T-helper 1 cell treated with Interleukin-12 subunit alpha and Interleukin-12 subunit beta and Interleukin-4 antibody, amounts not matched to agents 30 μg/mL and 1 μg/mL, for 36 hours (primary cell): ENCODE measurements at regions not wholly inside any gene's neighbourhood (a gene's known extent, or its start where the extent isn't known, plus 50 kb on each side); places are given as distances from the start of the nearest gene placed in this dataset.

Experiments used
- H3K27ac Mint-ChIP-seq: one replicate; pipeline ENCODE4 v1.8.0; 2021; ENCODE audit warnings: mild to moderate bottlenecking, mixed read lengths
- H3K27me3 Mint-ChIP-seq: one replicate; pipeline ENCODE4 v1.8.0; 2021; ENCODE audit warnings: low read depth, mixed read lengths
- H3K36me3 Mint-ChIP-seq: one replicate; pipeline ENCODE4 v1.8.0; 2021; ENCODE audit warnings: low read depth, mixed read lengths
- H3K4me1 Mint-ChIP-seq: one replicate; pipeline ENCODE4 v1.8.0; 2021; ENCODE audit warnings: low read depth, mixed read lengths
- H3K4me3 Mint-ChIP-seq: one replicate; pipeline ENCODE4 v1.8.0; 2021; ENCODE audit warnings: mild to moderate bottlenecking, moderate library complexity, mixed read lengths
- H3K9me3 Mint-ChIP-seq: one replicate; pipeline ENCODE4 v1.8.0; 2021; ENCODE audit warnings: mixed read lengths

DNA sequence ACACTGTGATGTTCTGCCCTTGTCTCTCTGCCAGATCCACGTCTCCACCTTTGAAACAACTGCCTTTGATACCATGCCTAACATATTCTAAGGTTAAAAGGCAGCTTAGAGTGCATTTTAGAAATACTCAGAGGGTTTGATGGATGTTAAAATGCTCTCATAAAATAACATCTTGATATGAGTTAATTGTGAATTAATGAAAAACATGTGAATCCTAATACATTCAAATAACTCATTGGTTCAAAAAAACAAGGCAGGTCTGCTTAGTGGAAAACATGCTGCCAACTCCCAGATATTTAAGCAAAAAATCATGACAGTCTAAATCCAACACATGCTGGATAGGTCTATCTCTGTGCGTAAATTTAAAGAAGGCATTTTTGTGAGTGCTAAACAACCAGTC, 291.8 kb downstream of the AHR start:
- H3K4me3 Mint-ChIP-seq, result no peak overlapping the region
- H3K9me3 Mint-ChIP-seq, result no peaks in the 10 kb centered on the region
- H3K27ac Mint-ChIP-seq, result no peak overlapping the region
- no peaks in the 10 kb centered on the region for H3K4me1 Mint-ChIP-seq
- H3K27me3 Mint-ChIP-seq, result no peaks in the 10 kb centered on the region
- no peaks in the 10 kb centered on the region for H3K36me3 Mint-ChIP-seq

DNA sequence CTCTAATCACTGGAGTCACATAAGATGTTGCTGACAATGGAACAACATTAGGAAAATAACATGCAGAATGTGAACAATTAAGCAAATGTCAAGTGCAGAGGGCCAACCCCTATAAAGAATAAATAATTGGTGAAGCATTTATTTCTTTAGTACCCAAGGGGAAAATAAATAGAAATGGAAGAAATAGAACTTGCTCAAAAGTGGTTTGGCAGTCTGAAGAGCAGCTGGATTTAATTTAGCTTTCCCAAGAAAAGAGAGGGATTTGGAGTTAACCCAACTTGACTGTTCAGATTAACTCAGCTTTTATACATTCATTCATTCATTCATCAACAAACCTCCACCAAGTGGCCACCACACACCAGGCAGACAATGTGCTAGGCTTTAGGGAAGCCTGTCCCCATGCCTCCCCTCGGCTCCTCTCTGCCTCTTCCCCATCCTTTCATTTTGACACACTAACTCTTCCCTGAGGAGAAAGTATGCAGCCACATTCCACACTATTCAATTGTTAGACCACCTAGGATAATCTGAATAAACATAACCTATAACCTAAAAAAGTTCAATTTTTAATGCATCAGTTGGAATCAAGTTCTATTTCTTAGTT, 295.5 kb downstream of the AHR start:
- H3K36me3 Mint-ChIP-seq, result no peaks in the 10 kb centered on the region
- no peak overlapping the region for H3K4me3 Mint-ChIP-seq
- peaks cover 5% of the 10 kb centered on the region for H3K27me3 Mint-ChIP-seq
- H3K4me1 Mint-ChIP-seq, result no peaks in the 10 kb centered on the region
- H3K9me3 Mint-ChIP-seq, result no peaks in the 10 kb centered on the region
- H3K27ac Mint-ChIP-seq, result no peak overlapping the region

DNA sequence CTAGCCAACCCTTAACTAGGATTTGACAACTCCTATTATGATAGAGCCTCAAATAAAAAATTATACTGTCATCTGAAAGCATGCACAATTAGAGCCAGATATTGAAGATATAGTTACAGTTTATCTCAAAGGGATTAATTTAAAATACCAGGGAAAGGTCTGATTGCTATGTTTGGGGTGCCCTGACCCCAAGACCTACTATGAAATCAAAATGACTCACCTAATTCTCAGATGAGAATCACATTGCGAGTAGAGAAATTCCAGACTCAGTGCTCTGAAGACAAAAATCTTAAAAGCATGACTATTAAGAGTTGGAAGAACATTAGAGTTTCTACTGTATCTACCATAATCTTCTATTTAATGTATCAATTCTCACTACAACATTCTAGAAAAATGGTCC, 297.1 kb downstream of the AHR start:
- Mint-ChIP-seq H3K27me3 (peaks cover 5% of the 10 kb centered on the region), H3K36me3 (no peaks in the 10 kb centered on the region), H3K27ac (no peak overlapping the region), H3K9me3 (no peaks in the 10 kb centered on the region), H3K4me1 (no peaks in the 10 kb centered on the region), H3K4me3 (no peak overlapping the region)

DNA sequence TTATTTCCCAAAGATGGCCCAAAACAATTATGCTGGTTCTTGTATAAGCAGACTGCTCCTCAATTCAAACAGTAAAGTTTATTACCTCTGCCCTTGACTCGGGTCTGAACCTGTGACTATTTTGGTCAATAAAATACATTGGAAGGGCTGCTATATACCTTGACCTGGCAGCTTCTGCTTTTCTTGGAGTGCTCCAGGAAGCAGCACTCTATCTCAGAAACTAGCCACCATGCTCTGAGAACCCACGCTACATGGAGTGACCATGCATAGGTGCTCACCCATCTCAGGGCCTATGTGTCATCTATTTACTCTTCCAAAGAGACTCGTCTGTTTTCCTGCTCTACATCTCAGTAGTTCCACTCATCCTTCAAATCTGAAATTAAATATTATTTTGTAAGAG, 299.9 kb downstream of the AHR start:
- H3K36me3 Mint-ChIP-seq, result no peaks in the 10 kb centered on the region
- H3K9me3 Mint-ChIP-seq, result no peaks in the 10 kb centered on the region
- peaks cover 5% of the 10 kb centered on the region for H3K27me3 Mint-ChIP-seq
- H3K4me1 Mint-ChIP-seq, result no peaks in the 10 kb centered on the region
- H3K27ac Mint-ChIP-seq, result no peak overlapping the region
- H3K4me3 Mint-ChIP-seq, result no peak overlapping the region

DNA sequence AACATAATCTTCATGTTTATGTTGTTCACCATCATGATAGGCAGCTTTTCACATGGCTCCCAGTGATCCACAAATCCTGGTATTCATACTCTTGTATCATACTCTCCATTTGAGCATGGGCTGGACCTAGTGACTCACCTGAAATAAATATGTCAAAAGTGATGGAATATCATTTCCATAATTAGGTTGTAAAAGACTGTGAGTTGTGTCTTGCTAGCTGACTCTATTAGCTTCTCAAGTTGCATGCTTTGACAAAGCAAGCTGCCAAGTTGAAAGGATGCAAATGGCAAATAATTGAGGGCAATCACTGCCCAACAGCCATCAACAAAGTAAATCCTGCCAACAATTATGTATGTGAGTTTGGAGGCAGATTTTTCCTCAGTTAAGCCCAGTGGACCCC, 300.4 kb downstream of the AHR start:
- Mint-ChIP-seq H3K36me3 (no peaks in the 10 kb centered on the region), H3K27ac (no peak overlapping the region), H3K27me3 (peaks cover 5% of the 10 kb centered on the region), H3K4me3 (no peak overlapping the region), H3K4me1 (no peaks in the 10 kb centered on the region), H3K9me3 (no peaks in the 10 kb centered on the region)

DNA sequence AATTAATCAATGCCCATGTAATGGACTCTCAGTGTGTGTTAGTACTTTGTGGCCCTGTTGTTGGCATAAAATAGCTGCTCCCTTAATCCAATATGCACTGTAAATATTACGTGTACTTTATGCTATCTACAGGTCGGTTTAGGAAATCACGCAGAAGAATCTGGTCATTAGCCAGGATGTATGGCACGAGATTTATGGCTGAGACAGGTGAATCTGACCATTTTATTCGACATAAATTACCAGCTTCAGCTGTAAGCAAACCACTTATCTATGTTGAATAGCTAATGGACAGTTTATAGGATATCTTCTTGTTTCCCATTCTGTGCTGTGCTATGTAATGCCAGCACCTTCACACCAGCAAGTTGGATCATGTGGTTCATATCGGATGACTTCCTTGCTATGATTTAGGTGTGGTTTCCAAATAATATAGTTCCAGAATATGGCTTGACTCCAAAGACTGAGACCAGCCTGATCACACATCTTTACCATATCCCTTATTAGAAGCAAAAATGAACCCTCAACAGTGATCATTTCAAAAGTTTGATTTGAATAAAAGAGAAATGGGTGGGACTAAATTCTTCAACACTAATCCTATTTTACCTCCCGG, 301.4 kb downstream of the AHR start:
- H3K4me1 Mint-ChIP-seq, result no peaks in the 10 kb centered on the region
- H3K4me3 Mint-ChIP-seq, result no peak overlapping the region
- H3K27ac Mint-ChIP-seq, result no peak overlapping the region
- no peaks in the 10 kb centered on the region for H3K36me3 Mint-ChIP-seq
- peaks cover 3% of the 10 kb centered on the region for H3K9me3 Mint-ChIP-seq
- H3K27me3 Mint-ChIP-seq, result peaks cover 5% of the 10 kb centered on the region

DNA sequence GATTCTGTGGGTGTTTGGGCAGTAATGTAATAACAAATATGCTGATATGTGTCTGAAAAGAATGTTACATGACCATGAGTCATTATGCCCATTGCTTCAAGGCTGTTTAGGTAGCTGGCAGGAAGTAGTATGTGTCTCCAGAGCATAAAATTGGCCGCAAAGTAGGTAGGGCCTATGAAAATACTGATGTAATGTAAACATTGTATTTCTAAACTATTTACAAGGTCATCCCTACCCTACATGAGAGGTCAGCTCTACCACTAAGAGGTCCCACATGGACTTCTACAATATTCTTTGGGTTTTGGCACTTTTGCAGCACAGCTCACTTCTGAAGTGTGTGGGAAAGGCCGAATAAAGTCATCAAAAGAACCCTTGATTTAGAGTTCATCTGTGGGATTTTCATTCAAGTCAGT, 301.9 kb downstream of the AHR start:
- H3K4me1 Mint-ChIP-seq, result no peaks in the 10 kb centered on the region
- no peaks in the 10 kb centered on the region for H3K36me3 Mint-ChIP-seq
- H3K27ac Mint-ChIP-seq, result no peak overlapping the region
- no peak overlapping the region for H3K4me3 Mint-ChIP-seq
- peaks cover 9% of the 10 kb centered on the region for H3K9me3 Mint-ChIP-seq
- H3K27me3 Mint-ChIP-seq, result peaks cover 5% of the 10 kb centered on the region

DNA sequence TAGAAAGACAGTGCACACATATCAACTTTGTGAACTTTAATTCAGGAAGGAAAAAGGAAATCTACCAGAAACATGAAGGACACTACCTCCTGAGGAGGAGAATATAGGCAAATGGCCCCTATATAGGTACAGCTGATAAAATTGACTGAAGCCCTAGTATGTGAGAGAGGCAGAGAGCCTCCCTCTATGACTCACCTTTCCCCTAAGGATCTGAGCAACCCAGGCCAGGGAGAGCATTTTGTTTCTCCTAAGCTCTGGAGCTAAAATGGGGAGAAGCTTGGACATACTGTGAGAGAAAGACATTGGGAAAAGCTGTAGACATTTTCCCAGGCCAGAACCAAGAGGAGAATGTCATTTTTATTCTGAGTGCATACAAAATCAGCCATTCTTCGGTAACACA, 303.5 kb downstream of the AHR start:
- Mint-ChIP-seq H3K27ac (no peak overlapping the region), H3K9me3 (peaks cover 11% of the 10 kb centered on the region), H3K36me3 (no peaks in the 10 kb centered on the region), H3K4me3 (no peak overlapping the region), H3K4me1 (no peaks in the 10 kb centered on the region), H3K27me3 (no peaks in the 10 kb centered on the region)

DNA sequence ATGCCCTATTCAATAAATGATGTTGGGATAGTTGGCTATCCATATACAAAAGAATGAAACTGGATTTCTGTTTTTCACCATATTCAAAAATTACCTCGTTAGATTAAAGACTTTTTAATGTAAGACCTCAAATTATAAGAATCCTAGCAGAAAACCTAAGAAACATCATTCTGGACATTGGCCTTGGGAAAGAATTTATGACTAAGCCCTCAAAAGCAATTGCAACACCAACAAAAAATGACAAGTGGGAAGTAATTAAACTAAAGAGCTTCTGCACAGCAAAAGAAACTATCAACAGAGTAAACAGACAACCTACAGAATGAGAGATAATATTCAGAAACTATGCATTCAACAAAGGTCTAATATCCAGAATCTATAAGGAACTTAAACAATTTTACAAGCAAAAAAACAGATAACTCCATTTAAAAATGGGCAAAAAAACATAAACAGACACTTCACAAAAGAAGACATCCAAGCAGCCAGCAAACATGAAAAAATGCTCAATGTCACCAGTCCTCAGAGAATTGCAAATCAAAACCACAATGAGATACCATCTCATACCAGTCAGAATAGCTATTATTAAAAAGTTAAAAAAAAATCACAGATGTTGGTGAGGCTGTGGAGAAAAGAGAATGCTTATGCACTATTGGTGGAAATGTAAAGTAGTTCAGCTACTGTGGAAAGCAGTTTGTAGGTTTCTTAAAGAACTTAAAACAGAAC, 309.8 kb downstream of the AHR start:
- Mint-ChIP-seq H3K27ac (no peak overlapping the region), H3K4me3 (no peak overlapping the region)

DNA sequence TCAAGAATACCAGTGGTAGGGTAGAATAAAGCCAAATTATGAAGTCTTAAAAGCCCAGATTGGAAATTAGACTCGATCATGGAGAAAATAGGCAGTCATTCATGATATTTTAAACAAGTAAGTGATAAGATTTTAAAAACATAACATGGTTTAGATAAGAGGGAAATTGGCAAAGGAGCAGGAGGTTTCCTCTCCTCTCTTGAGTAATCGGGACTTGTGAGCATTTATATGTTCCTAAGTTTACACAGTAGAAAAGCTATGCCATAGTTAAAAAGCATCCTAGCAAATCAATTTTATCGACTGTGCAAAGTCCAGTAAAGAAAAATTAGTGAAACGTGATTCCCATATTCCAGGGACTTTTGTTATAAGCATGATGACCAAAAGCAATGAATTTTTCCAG, 313.2 kb downstream of the AHR start:
- Mint-ChIP-seq H3K27me3 (no peaks in the 10 kb centered on the region), H3K4me3 (no peak overlapping the region), H3K4me1 (no peaks in the 10 kb centered on the region)

More for the DNA sequence above, 309.8 kb downstream of the AHR start:
- Mint-ChIP-seq H3K9me3 (peaks cover 11% of the 10 kb centered on the region), H3K36me3 (no peaks in the 10 kb centered on the region), H3K4me1 (no peaks in the 10 kb centered on the region), H3K27me3 (no peaks in the 10 kb centered on the region)

DNA sequence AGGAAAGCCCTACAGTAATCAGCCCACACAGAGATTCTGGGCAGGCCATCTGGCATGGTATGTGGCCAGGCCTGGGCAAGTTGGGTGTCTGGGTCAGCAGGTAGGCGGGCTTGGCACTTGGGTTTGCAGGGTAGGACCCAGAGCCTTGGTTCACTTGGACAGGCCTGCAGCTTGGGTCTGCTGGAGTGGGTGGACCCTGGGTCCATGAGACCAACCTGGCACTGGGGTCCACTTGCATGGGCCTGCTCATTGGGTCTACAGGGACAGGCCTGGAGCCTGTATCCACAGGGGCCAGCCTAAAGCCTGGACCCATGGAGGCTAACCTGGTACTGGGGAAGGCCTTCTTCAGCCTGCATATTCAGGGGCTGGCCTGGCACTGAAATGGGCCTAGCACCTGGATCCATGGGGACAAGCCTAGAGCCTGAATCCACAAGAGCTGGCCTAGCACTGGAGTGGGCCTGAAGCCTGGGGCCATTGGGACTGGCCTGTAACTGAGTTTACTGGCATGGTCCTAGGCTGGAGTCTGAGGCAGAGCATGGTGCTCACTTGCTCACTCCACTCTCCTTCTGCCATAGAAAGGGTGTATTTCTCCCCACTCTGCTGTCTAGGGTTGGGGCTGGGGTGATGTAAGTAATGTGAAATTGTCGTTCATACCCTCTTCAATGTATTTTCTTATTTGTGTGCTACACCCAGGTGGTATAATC, 315.0 kb downstream of the AHR start:
- Mint-ChIP-seq H3K27me3 (no peaks in the 10 kb centered on the region), H3K9me3 (no peaks in the 10 kb centered on the region), H3K4me1 (no peaks in the 10 kb centered on the region), H3K36me3 (no peaks in the 10 kb centered on the region), H3K4me3 (no peak overlapping the region), H3K27ac (no peak overlapping the region)

More for the DNA sequence above, 313.2 kb downstream of the AHR start:
- H3K27ac Mint-ChIP-seq, result no peak overlapping the region
- H3K9me3 Mint-ChIP-seq, result no peaks in the 10 kb centered on the region
- H3K36me3 Mint-ChIP-seq, result no peaks in the 10 kb centered on the region

DNA sequence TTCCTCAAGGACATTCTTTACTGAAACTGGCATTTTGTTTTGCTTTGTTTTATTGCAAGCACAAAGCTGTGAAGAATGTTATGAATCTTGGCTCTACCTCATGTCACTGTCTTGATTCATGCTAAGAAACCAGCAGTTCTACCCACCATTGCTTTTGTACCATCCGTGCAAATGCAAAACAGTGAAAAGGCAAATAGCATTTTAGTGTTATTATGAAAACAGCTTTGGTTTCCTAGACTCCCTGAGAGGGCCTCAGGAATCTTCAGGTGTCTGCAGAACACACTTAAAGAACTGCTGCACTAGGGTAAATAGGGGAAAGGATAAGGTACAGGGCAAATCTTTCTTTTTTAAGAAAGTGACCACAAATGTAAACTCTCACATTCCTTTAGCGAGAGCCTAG, 318.9 kb downstream of the AHR start:
- Mint-ChIP-seq H3K4me1 (no peaks in the 10 kb centered on the region), H3K27me3 (no peaks in the 10 kb centered on the region), H3K9me3 (no peaks in the 10 kb centered on the region), H3K36me3 (no peaks in the 10 kb centered on the region), H3K27ac (no peak overlapping the region), H3K4me3 (no peak overlapping the region)

DNA sequence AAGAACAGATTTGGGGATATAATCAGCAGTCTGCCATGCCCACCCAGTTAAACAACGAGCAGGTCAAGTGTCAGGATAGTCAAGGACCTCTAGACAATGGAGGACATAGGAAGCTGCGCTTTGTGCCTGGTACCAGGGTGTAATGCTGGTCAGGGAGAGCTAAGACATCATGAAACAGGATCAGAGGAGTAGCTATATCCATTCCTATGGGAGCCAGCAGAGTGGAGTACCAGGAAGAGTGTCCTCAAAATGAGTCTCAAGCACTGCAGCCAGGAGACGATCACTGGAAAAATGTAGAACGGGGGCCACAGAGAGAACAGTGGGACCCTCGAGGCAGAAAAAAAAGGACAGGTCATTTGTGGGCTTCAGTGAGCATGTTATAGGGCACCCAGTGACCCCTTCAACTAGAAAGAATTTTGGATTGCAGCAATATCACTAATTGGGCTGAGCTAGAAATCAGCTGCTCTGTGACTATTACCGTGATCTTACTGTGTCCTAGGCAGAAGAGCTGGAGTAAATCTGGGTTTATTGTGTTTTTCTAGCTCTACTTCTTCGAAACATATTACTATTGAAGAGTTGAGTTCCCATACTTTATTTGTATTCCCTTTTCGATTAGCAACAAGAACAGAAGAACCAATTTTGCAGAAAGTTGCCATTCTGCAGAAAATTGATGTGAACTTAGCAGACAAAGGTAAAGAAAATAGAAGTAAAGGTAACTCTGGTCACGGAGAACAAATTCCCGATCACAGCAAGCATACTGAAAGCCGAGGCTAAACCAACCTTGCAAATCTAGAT, 319.6 kb downstream of the AHR start:
- Mint-ChIP-seq H3K4me3 (no peak overlapping the region), H3K4me1 (no peaks in the 10 kb centered on the region), H3K9me3 (no peaks in the 10 kb centered on the region), H3K27ac (no peak overlapping the region), H3K27me3 (no peaks in the 10 kb centered on the region), H3K36me3 (no peaks in the 10 kb centered on the region)

DNA sequence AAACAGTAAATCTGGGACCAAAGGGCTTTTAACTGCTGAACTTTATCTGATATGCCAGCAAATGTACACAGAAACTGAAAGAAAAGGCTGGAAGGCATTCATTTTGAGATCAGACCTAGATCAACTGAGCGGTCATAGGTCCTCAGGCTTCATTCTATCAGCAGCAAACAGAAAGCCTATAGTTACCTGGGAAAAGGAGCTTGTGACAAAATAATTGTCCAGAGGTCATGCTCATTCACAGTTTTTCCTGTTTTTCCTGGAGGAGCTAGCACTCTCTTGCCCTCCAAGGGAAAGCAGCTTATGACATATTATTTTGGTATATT, 320.2 kb downstream of the AHR start:
- Mint-ChIP-seq H3K4me1 (no peaks in the 10 kb centered on the region), H3K4me3 (no peak overlapping the region), H3K27me3 (no peaks in the 10 kb centered on the region), H3K9me3 (no peaks in the 10 kb centered on the region), H3K36me3 (no peaks in the 10 kb centered on the region), H3K27ac (no peak overlapping the region)
